IPS-18a (cell line): ENCODE measurements at regions not wholly inside any gene's neighbourhood (a gene's known extent, or its start where the extent isn't known, plus 50 kb on each side); places are given as distances from the start of the nearest gene placed in this dataset.
A peak's percentile ranks its signal among the peaks of the same experiment; 100 is the strongest.

Experiments used
- H3K27ac ChIP-seq: one replicate; pipeline ENCODE4 v1.5.1; 2013; ENCODE audit warnings: low read length
- H3K27me3 ChIP-seq: one replicate; pipeline ENCODE4 v1.6.1; 2013; ENCODE audit warnings: mild to moderate bottlenecking, low read length; ENCODE audit not compliant: control insufficient read depth, insufficient read depth
- H3K36me3 ChIP-seq: one replicate; pipeline ENCODE4 v1.6.1; 2013; ENCODE audit warnings: low read depth, low read length; ENCODE audit not compliant: control insufficient read depth
- H3K4me1 ChIP-seq: one replicate; pipeline ENCODE4 v1.6.1; 2013; ENCODE audit warnings: low read depth, low read length; ENCODE audit not compliant: control insufficient read depth
- H3K4me3 ChIP-seq: one replicate; pipeline ENCODE4 v1.5.1; 2013; ENCODE audit warnings: low read length
- H3K9ac ChIP-seq: one replicate; pipeline ENCODE4 v1.6.1; 2013; ENCODE audit warnings: mild to moderate bottlenecking, low read length, moderate library complexity
- H3K9me3 ChIP-seq: one replicate; pipeline ENCODE4 v1.6.1; 2013; ENCODE audit warnings: low read depth, low read length; ENCODE audit not compliant: control insufficient read depth

DNA sequence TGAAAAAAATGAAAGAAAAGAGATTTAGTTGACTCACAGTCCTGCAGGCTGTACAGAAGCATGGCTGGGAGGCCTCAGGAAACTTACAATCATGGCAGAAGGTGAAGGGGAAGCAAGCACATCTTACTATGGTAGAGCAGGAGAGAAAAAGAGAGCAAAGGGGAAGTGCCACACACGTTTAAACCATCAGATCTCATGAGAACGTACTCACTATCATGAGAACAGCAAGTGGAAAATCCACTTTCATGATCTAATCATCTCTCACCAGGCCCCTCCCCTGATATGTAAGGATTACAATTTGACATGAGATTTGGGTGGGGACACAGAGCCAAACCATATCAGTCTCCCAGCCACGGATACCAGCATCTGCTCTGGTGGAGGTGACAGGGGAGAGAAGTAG is 50.8 kb upstream of the CPOX start:
- Histone ChIP-seq H3K9me3 (no peaks in the 10 kb centered on the region), H3K36me3 (no peaks in the 10 kb centered on the region), H3K4me3 (no peak overlapping the region), H3K4me1 (no peaks in the 10 kb centered on the region), H3K27me3 (no peaks in the 10 kb centered on the region), H3K27ac (no peak overlapping the region), H3K9ac (no peak overlapping the region)

DNA sequence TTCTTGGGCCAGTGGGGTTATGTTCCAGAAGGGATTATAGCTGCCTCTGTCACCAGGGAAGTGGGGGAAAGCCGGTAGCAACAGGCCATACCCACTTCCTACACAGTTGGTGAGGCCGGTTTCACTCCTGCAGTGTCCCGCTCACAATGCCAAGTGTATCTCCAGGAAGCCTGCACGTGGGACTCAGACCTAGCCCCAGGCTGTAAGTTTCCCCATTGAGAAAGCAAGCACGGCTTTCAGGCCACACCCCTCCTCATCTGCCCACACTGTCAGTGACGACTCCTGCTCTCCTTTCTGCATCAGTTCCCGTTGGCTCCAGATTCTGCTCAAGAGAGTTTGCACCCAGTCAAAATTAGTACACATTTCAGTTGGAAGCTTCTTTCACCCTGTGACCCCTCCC is 51.6 kb upstream of the CPOX start:
- Histone ChIP-seq H3K36me3 (no peaks in the 10 kb centered on the region), H3K9ac (no peak overlapping the region), H3K27ac (no peak overlapping the region), H3K9me3 (no peaks in the 10 kb centered on the region), H3K4me3 (no peak overlapping the region), H3K4me1 (no peaks in the 10 kb centered on the region), H3K27me3 (no peaks in the 10 kb centered on the region)

DNA sequence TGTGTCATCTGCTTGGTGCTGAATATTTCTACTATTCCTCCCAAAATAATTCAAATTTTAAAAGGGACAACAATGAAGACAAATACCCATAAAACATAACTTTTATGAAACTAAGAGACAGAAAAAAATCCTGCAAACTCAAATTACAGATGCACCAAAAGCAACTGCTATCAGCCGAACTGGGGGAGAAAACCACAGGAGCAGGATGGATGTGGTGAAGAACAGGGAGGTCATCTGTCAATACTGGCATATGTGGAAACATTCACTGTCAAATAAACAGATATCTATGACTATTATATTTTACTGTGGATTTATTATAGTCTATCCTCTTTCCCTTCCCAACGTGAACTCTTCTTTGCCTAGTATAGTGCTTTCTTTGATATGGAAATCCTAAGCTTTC is 53.3 kb upstream of the CPOX start:
- Histone ChIP-seq H3K9me3 (no peaks in the 10 kb centered on the region), H3K27me3 (no peaks in the 10 kb centered on the region), H3K4me1 (no peaks in the 10 kb centered on the region), H3K27ac (no peak overlapping the region), H3K4me3 (no peak overlapping the region), H3K9ac (no peak overlapping the region), H3K36me3 (no peaks in the 10 kb centered on the region)

DNA sequence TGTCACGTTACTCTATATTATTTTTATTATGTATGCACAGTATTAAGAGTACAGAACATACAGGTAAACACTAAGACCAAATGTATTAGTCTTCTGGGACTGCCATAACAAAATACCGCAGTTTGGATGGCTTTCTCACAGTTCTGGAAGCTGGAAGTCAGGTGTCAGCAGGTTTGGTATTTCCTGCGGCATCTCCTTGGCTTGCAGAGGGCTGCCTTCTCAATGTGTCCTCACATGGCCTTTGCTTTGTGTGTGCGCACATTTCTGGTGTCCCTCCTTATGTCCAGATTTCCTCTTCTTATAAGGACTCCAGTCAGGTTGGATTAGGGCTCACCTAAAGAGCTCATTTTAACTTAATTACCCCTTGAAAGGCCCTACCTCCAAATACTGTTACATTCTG is 53.8 kb upstream of the CPOX start:
- H3K4me3 ChIP-seq, result no peak overlapping the region
- H3K4me1 ChIP-seq, result no peaks in the 10 kb centered on the region
- no peaks in the 10 kb centered on the region for H3K27me3 ChIP-seq
- no peaks in the 10 kb centered on the region for H3K9me3 ChIP-seq
- no peaks in the 10 kb centered on the region for H3K36me3 ChIP-seq
- H3K9ac ChIP-seq, result no peak overlapping the region
- no peak overlapping the region for H3K27ac ChIP-seq

- Histone ChIP-seq H3K4me3 (no peak overlapping the region), H3K27me3 (no peaks in the 10 kb centered on the region), H3K9ac (no peak overlapping the region), H3K4me1 (no peaks in the 10 kb centered on the region), H3K9me3 (no peaks in the 10 kb centered on the region), H3K36me3 (no peaks in the 10 kb centered on the region), H3K27ac (no peak overlapping the region)
These were observed 57.8 kb upstream of the CPOX start for GRCh38 chr3:98650971-98651779.

DNA sequence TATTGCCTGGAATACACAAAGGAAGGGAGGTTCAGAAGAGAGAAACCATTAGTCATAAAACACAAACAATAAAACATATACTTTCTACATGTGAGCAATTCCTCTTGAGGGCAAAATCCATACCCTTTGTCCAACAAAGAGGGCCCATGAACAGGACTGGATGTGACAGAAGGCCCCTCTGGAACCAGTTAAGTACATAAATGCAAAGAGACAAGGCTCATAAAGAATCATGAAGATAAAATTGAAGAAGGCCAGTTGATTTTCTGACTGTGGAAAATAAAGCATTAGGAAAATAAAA is 58.3 kb upstream of the CPOX start:
- Histone ChIP-seq H3K27ac (no peak overlapping the region), H3K27me3 (no peaks in the 10 kb centered on the region), H3K4me3 (no peak overlapping the region), H3K9ac (no peak overlapping the region), H3K36me3 (no peaks in the 10 kb centered on the region), H3K4me1 (no peaks in the 10 kb centered on the region), H3K9me3 (no peaks in the 10 kb centered on the region)

DNA sequence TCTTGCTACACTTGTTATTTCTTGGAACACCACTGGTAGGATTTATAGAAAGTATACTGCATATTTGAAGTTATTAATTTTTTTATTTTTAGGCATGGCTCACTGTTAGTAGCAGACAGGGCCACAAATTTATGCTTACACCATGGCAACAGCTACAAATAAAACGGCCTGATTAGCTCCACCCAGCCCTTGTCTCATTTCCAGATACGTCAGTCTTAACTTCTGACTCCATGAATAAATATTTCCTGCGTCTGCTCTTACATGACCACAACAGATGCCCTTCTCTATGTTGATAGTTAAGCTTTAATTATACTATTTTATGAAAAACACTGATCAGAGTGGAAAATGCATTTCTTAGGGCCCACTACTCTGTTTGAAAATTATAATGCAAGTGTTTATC is 62.3 kb upstream of the CPOX start:
- no peak overlapping the region for H3K4me3 ChIP-seq
- no peaks in the 10 kb centered on the region for H3K9me3 ChIP-seq
- H3K9ac ChIP-seq, result no peak overlapping the region
- no peaks in the 10 kb centered on the region for H3K36me3 ChIP-seq
- H3K27me3 ChIP-seq, result peaks cover 17% of the 10 kb centered on the region
- H3K4me1 ChIP-seq, result no peaks in the 10 kb centered on the region
- H3K27ac ChIP-seq, result no peak overlapping the region

DNA sequence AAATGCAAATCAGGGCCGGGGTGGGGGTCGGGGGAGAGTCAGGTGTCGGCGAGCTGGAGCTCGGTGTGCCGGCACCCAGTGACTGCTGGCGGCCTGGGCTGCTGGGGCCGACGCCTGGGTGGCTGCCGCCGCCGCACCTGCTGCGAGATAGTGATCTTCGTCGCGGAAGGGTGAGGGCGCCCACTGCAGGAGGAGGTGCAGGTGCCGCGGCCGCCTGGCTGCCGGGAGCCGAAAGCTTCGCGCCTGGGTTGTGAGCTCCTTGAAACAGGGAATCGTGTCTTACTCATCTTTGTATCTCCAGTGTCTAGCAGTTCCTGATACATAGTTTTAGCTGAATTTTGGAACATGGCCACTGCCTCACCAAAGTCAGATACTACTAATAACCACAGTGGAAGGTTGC is 64.0 kb upstream of the CPOX start:
- H3K9me3 ChIP-seq, result no peaks in the 10 kb centered on the region
- peak overlapping the region; percentile 6 for H3K4me3 ChIP-seq
- H3K27me3 ChIP-seq, result peaks cover 17% of the 10 kb centered on the region
- H3K27ac ChIP-seq, result no peak overlapping the region
- no peaks in the 10 kb centered on the region for H3K4me1 ChIP-seq
- no peak overlapping the region for H3K9ac ChIP-seq
- H3K36me3 ChIP-seq, result no peaks in the 10 kb centered on the region

DNA sequence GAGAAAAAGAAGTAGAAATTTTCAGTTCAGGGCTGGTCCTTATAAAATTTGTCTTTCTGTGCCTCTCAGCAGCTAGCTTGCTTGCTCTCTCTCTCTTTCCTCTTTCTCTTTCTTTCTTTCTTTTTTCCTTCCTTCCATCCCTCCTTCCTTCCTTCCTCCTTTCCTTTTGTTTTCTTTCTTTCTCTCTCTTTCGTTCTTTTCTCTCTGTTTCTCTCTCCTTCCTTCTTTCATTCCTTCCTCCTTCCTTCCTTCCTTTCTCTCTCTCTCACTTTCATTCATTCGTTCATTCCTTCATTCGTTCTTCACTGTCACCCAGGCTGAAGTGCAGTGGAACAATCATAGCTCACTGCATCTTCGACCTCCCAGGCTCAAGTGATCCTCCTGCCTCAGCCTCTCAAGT is 69.3 kb upstream of the CPOX start:
- Histone ChIP-seq H3K36me3 (no peaks in the 10 kb centered on the region), H3K27me3 (peaks cover 11% of the 10 kb centered on the region), H3K9me3 (no peaks in the 10 kb centered on the region), H3K9ac (no peak overlapping the region), H3K4me3 (no peak overlapping the region), H3K4me1 (no peaks in the 10 kb centered on the region), H3K27ac (no peak overlapping the region)

- Histone ChIP-seq H3K36me3 (no peaks in the 10 kb centered on the region), H3K9ac (no peak overlapping the region), H3K27ac (no peak overlapping the region), H3K4me1 (no peaks in the 10 kb centered on the region), H3K9me3 (no peaks in the 10 kb centered on the region), H3K27me3 (no peaks in the 10 kb centered on the region), H3K4me3 (no peak overlapping the region)
These were observed 76.6 kb upstream of the CPOX start for GRCh38 chr3:98670020-98670419.

DNA sequence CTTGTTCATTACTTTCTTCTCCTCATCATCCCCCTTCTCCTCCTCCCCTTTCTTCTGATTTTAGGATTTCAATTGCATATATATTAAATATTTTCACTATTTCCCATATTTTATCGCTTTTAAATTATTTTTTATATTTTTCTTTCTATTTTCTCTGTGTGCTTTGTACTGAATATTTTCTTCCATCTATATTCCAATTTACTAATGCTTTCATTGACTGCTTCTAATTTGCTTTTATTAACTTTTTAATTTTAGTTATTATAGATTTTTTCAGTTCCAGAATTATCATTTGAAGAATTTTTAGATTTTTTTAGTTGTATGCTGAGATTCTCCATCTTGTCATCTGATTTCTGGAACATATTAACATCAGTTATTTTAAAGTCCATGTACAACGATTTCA is 83.2 kb upstream of the ST3GAL6 start:
- no peak overlapping the region for H3K9ac ChIP-seq
- H3K36me3 ChIP-seq, result no peaks in the 10 kb centered on the region
- H3K27me3 ChIP-seq, result no peaks in the 10 kb centered on the region
- H3K9me3 ChIP-seq, result no peaks in the 10 kb centered on the region
- no peak overlapping the region for H3K27ac ChIP-seq
- H3K4me3 ChIP-seq, result no peak overlapping the region
- no peaks in the 10 kb centered on the region for H3K4me1 ChIP-seq

GRCh38 chr3:98680723-98681122 is 82.4 kb upstream of the ST3GAL6 start:
- Histone ChIP-seq H3K9me3 (no peaks in the 10 kb centered on the region), H3K4me1 (no peaks in the 10 kb centered on the region), H3K4me3 (no peak overlapping the region), H3K36me3 (no peaks in the 10 kb centered on the region), H3K27me3 (no peaks in the 10 kb centered on the region), H3K9ac (no peak overlapping the region), H3K27ac (no peak overlapping the region)
